Caco-2 (cell line): ENCODE measurements at regions not wholly inside any gene's neighbourhood (a gene's known extent, or its start where the extent isn't known, plus 50 kb on each side); places are given as distances from the start of the nearest gene placed in this dataset.

Source experiments
- BruUV-seq: library from RNA; stranded (reverse); fragments of 400-500 nt; replicated peaks from 2 replicates; lab custom pipeline; 2021; lab: Mats Ljungman, UMichigan
- CTCF ChIA-PET: fragments of 300-600 bp; sonication (Branson Sonifier 250); formaldehyde crosslinking; loops from one replicate; lab custom pipeline; 2022; ENCODE audit warnings: antibody characterized with exemption; lab: Charles Lee
- POLR2A ChIA-PET: fragments of 300-600 bp; sonication (Branson Sonifier 250); formaldehyde crosslinking; loops from one replicate; lab custom pipeline; 2022; ENCODE audit warnings: antibody characterized with exemption; lab: Charles Lee
- DNase-seq, 2 experiments: peaks; one replicate each; pipeline versions ENCODE4 v3.0.0 to v3.0.0-alpha.2; 2020 to 2022
- H3K27me3 ChIP-seq: replicated peaks from 2 replicates; pipeline ENCODE4 v1.6.0; 2011; ENCODE audit warnings: low read length; ENCODE audit not compliant: control insufficient read depth, insufficient read depth
- H3K36me3 ChIP-seq: 2 replicates; pipeline ENCODE4 v1.5.1; 2011; ENCODE audit warnings: low read length; ENCODE audit not compliant: control insufficient read depth, insufficient read depth
- H3K4me1 ChIP-seq: fragments of 250-450 bp; sonication (Bioruptor Pico); 2 replicates; pipeline ENCODE4 v1.5.1; 2020; ENCODE audit warnings: mild to moderate bottlenecking
- H3K4me3 ChIP-seq: 2 replicates; pipeline ENCODE4 v1.5.1; 2011; ENCODE audit warnings: low read depth, mild to moderate bottlenecking, control low read depth, low read length
- H3K9me3 ChIP-seq: fragments of 250-450 bp; sonication (Bioruptor Pico); 2 replicates; pipeline ENCODE4 v1.5.1; 2020; ENCODE audit warnings: mild to moderate bottlenecking, moderate library complexity
- H3K27ac Mint-ChIP-seq: one replicate; pipeline ENCODE4 v1.8.0; 2022; ENCODE audit warnings: mixed read lengths; ENCODE audit not compliant: unreplicated experiment
- H3K27me3 Mint-ChIP-seq: one replicate; pipeline ENCODE4 v1.8.0; 2022; ENCODE audit warnings: mixed read lengths; ENCODE audit not compliant: insufficient read depth, unreplicated experiment
- H3K36me3 Mint-ChIP-seq: one replicate; pipeline ENCODE4 v1.8.0; 2022; ENCODE audit warnings: mild to moderate bottlenecking, mixed read lengths; ENCODE audit not compliant: insufficient read depth, unreplicated experiment
- H3K4me1 Mint-ChIP-seq: one replicate; pipeline ENCODE4 v1.8.0; 2022; ENCODE audit warnings: low read depth, mixed read lengths; ENCODE audit not compliant: unreplicated experiment
- H3K4me3 Mint-ChIP-seq: one replicate; pipeline ENCODE4 v1.8.0; 2022; ENCODE audit warnings: mild to moderate bottlenecking, moderate library complexity, mixed read lengths; ENCODE audit not compliant: unreplicated experiment
- H3K9me3 Mint-ChIP-seq: one replicate; pipeline ENCODE4 v1.8.0; 2022; ENCODE audit warnings: mixed read lengths; ENCODE audit not compliant: unreplicated experiment
- CTCF ChIP-seq, 2 experiments: fragments of 200-600 bp in 1 of 2; IDR thresholded peaks; 1 replicate in 1 of 2; 2 replicates in 1 of 2; pipeline versions ENCODE4 v1.5.1 to v1.8.0; 2011 to 2022; ENCODE audit warnings: antibody characterized with exemption in 1 of 2, control low read depth in 1 of 2, inconsistent platforms in 1 of 2, low read depth in 1 of 2, low read length in 1 of 2, mild to moderate bottlenecking in 1 of 2, moderate library complexity in 1 of 2; ENCODE audit not compliant: insufficient read depth in 1 of 2, severe bottlenecking in 1 of 2, unreplicated experiment in 1 of 2
- intact Hi-C: fragments of 100-400 bp; cut with micrococcal nuclease; formaldehyde crosslinking; loops from one replicate; pipeline ENCODE4 v1.10.0; 2022; ENCODE audit not compliant: unreplicated experiment

- Histone ChIP-seq H3K36me3 (no peaks in the 10 kb centered on the region), H3K9me3 (no peaks in the 10 kb centered on the region), H3K27me3 (no peaks in the 10 kb centered on the region), H3K4me1 (no peaks in the 10 kb centered on the region), H3K4me3 (no peak overlapping the region)
- no peak for DNase-seq
- Mint-ChIP-seq H3K27ac (no peak overlapping the region), H3K27me3 (no peaks in the 10 kb centered on the region), H3K36me3 (no peaks in the 10 kb centered on the region), H3K4me1 (no peaks in the 10 kb centered on the region), H3K4me3 (no peak overlapping the region), H3K9me3 (no peaks in the 10 kb centered on the region)
- ChIA-PET POLR2A (no interaction called here), CTCF (no interaction called here)
- no peak for TF ChIP-seq CTCF (IDR thresholded peaks at IDR 0.05; ENCODE audit: insufficient read depth in 1 of 2, low read depth in 1 of 2, low read length in 1 of 2, severe bottlenecking in 1 of 2, unreplicated experiment in 1 of 2)
- no TSS peak for BruUV-seq
- intact Hi-C loops: no loop called here
Observed at GRCh38 chr1:190699165-190699564, 221.5 kb upstream of the BRINP3 start.

GRCh38 chr1:190708418-190709057 lies 230.9 kb upstream of the BRINP3 start:
- H3K36me3 Mint-ChIP-seq: no peaks in the 10 kb centered on the region
- no TSS peak for BruUV-seq

GRCh38 chr1:190711069-190711468 lies 233.4 kb upstream of the BRINP3 start:
- POLR2A ChIA-PET: no interaction called here
- no peaks in the 10 kb centered on the region for H3K36me3 ChIP-seq
- no peak overlapping the region for H3K4me3 ChIP-seq
- intact Hi-C loops: no loop called here
- no peaks in the 10 kb centered on the region for H3K9me3 ChIP-seq
- Mint-ChIP-seq H3K36me3 (no peaks in the 10 kb centered on the region), H3K4me3 (no peak overlapping the region), H3K9me3 (no peaks in the 10 kb centered on the region), H3K27me3 (peaks cover 3% of the 10 kb centered on the region), H3K4me1 (no peaks in the 10 kb centered on the region), H3K27ac (no peak overlapping the region)
- no peaks in the 10 kb centered on the region for H3K27me3 ChIP-seq
- no peaks in the 10 kb centered on the region for H3K4me1 ChIP-seq
- CTCF ChIA-PET: no interaction called here
- no peak for DNase-seq
- TF ChIP-seq CTCF (IDR thresholded peaks at IDR 0.05; ENCODE audit: insufficient read depth in 1 of 2, low read depth in 1 of 2, low read length in 1 of 2, severe bottlenecking in 1 of 2, unreplicated experiment in 1 of 2): no peak
- no TSS peak for BruUV-seq

More at GRCh38 chr1:190708418-190709057, 230.9 kb upstream of the BRINP3 start:
- H3K27me3 ChIP-seq: no peaks in the 10 kb centered on the region
- no peak for DNase-seq
- H3K27ac Mint-ChIP-seq: no peak overlapping the region
- no peak overlapping the region for H3K4me3 ChIP-seq
- no peak overlapping the region for H3K4me3 Mint-ChIP-seq
- ChIA-PET POLR2A (no interaction called here), CTCF (no interaction called here)
- no peaks in the 10 kb centered on the region for H3K4me1 Mint-ChIP-seq
- intact Hi-C loops: no loop called here
- no peaks in the 10 kb centered on the region for H3K4me1 ChIP-seq
- no peaks in the 10 kb centered on the region for H3K36me3 ChIP-seq
- TF ChIP-seq CTCF (IDR thresholded peaks at IDR 0.05; ENCODE audit: insufficient read depth in 1 of 2, low read depth in 1 of 2, low read length in 1 of 2, severe bottlenecking in 1 of 2, unreplicated experiment in 1 of 2): no peak
- H3K27me3 Mint-ChIP-seq: peaks cover 3% of the 10 kb centered on the region
- no peaks in the 10 kb centered on the region for H3K9me3 ChIP-seq
- H3K9me3 Mint-ChIP-seq: no peaks in the 10 kb centered on the region
